WERI-Rb-1 (cell line): ENCODE measurements at regions not wholly inside any gene's neighbourhood (a gene's known extent, or its start where the extent isn't known, plus 50 kb on each side); places are given as distances from the start of the nearest gene placed in this dataset.

Source experiments
- DNase-seq: peaks from one replicate; pipeline ENCODE4 v3.0.0-alpha.2; 2020
- H3K27ac ChIP-seq: fragments of 250-450 bp; sonication (Bioruptor Pico); 2 replicates; pipeline ENCODE4 v1.5.1; 2020; ENCODE audit warnings: mild to moderate bottlenecking, moderate library complexity
- H3K27me3 ChIP-seq: fragments of 250-450 bp; sonication (Bioruptor Pico); 2 replicates; pipeline ENCODE4 v1.5.1; 2021; ENCODE audit warnings: mild to moderate bottlenecking, low read depth, moderate library complexity; ENCODE audit not compliant: insufficient read depth, severe bottlenecking
- H3K36me3 ChIP-seq: fragments of 250-450 bp; sonication (Bioruptor Pico); 2 replicates; pipeline ENCODE4 v1.5.1; 2020; ENCODE audit warnings: mild to moderate bottlenecking, moderate library complexity
- H3K4me3 ChIP-seq: 2 replicates; pipeline ENCODE4 v1.5.1; 2011; ENCODE audit warnings: low read depth, mild to moderate bottlenecking, control low read depth, low read length
- H3K9me3 ChIP-seq: fragments of 250-450 bp; sonication (Bioruptor Pico); 2 replicates; pipeline ENCODE4 v1.5.1; 2021; ENCODE audit warnings: mild to moderate bottlenecking, moderate library complexity; ENCODE audit not compliant: severe bottlenecking
- CTCF ChIP-seq: IDR thresholded peaks from 2 replicates; pipeline ENCODE4 v1.5.1; 2011; ENCODE audit warnings: low read depth, mild to moderate bottlenecking, control low read depth, inconsistent platforms, low read length

- no peak for DNase-seq
- H3K36me3 ChIP-seq, result no peaks in the 10 kb centered on the region
- no peak overlapping the region for H3K4me3 ChIP-seq
- no peaks in the 10 kb centered on the region for H3K27me3 ChIP-seq
- no peak for TF ChIP-seq CTCF
- peaks cover 7% of the 10 kb centered on the region for H3K9me3 ChIP-seq
- H3K27ac ChIP-seq, result no peak overlapping the region
These were observed 744.4 kb upstream of the EEF2KMT start for GRCh38 chr16:5841974-5842373.

GRCh38 chr16:5838725-5839124 is 741.1 kb upstream of the EEF2KMT start:
- TF ChIP-seq CTCF, result no peak
- no peak overlapping the region for H3K4me3 ChIP-seq
- H3K36me3 ChIP-seq, result no peaks in the 10 kb centered on the region
- H3K27ac ChIP-seq, result no peak overlapping the region
- no peak for DNase-seq
- peaks cover 7% of the 10 kb centered on the region for H3K9me3 ChIP-seq
- H3K27me3 ChIP-seq, result no peaks in the 10 kb centered on the region

GRCh38 chr16:5838071-5838470 is 740.5 kb upstream of the EEF2KMT start:
- Histone ChIP-seq H3K27ac (no peak overlapping the region), H3K4me3 (no peak overlapping the region), H3K27me3 (no peaks in the 10 kb centered on the region), H3K36me3 (no peaks in the 10 kb centered on the region), H3K9me3 (peaks cover 2% of the 10 kb centered on the region)
- no peak for DNase-seq
- no peak for TF ChIP-seq CTCF

- Histone ChIP-seq H3K27me3 (no peaks in the 10 kb centered on the region), H3K36me3 (no peaks in the 10 kb centered on the region), H3K27ac (no peak overlapping the region), H3K9me3 (no peaks in the 10 kb centered on the region), H3K4me3 (no peak overlapping the region)
- no peak for TF ChIP-seq CTCF
- no peak for DNase-seq
These were observed 739.5 kb upstream of the EEF2KMT start for GRCh38 chr16:5837007-5837670.

- DNase-seq, result no peak
- H3K4me3 ChIP-seq, result no peak overlapping the region
- H3K27ac ChIP-seq, result no peak overlapping the region
- no peaks in the 10 kb centered on the region for H3K9me3 ChIP-seq
- H3K36me3 ChIP-seq, result no peaks in the 10 kb centered on the region
- no peaks in the 10 kb centered on the region for H3K27me3 ChIP-seq
- TF ChIP-seq CTCF, result no peak
These were observed 738.3 kb upstream of the EEF2KMT start for GRCh38 chr16:5835876-5836275.

GRCh38 chr16:5826332-5826731 is 728.7 kb upstream of the EEF2KMT start:
- no peak overlapping the region for H3K4me3 ChIP-seq

More at GRCh38 chr16:5826332-5826731, 728.7 kb upstream of the EEF2KMT start:
- DNase-seq, result no peak
- TF ChIP-seq CTCF, result no peak
- no peak overlapping the region for H3K27ac ChIP-seq
- no peaks in the 10 kb centered on the region for H3K36me3 ChIP-seq
- H3K9me3 ChIP-seq, result no peaks in the 10 kb centered on the region
- no peaks in the 10 kb centered on the region for H3K27me3 ChIP-seq
